Esophagus muscularis mucosa (tissue), 4 donors: ENCODE measurements at regions not wholly inside any gene's neighbourhood (a gene's known extent, or its start where the extent isn't known, plus 50 kb on each side); places are given as distances from the start of the nearest gene placed in this dataset.

ENCODE experiments used
- CTCF ChIP-seq, 3 experiments: fragments of 200-600 bp in 2 of 3; fragments of 450-650 bp in 1 of 3; sonication (generic) in 2 of 3; IDR thresholded peaks; one replicate each; pipeline ENCODE4 v1.5.1; 2017 to 2019; ENCODE audit warnings: antibody characterized with exemption in 3 of 3, mild to moderate bottlenecking in 2 of 3, moderate library complexity in 1 of 3
- EP300 ChIP-seq: sonication (generic); formaldehyde crosslinking; IDR thresholded peaks from one replicate; pipeline ENCODE4 v1.6.1; 2017; ENCODE audit warnings: antibody characterized with exemption
- POLR2A ChIP-seq: fragments of 450-650 bp; IDR thresholded peaks from one replicate; pipeline ENCODE4 v1.6.1; 2017; ENCODE audit warnings: antibody characterized with exemption, moderate library complexity, mild to moderate bottlenecking, low read depth
- POLR2AphosphoS5 ChIP-seq, 2 donors: sonication (generic); formaldehyde crosslinking; IDR thresholded peaks; one replicate each; pipeline ENCODE4 v1.6.1; 2017; ENCODE audit warnings: antibody characterized with exemption in 2 of 2

- TF ChIP-seq CTCF (IDR thresholded peaks at IDR 0.05) (no peak), POLR2A (no peak), POLR2AphosphoS5 (IDR thresholded peaks at IDR 0.05) (no peak), EP300 (no peak)
These were observed 998.0 kb upstream of the FANCL start for GRCh38 chr2:59239146-59239545.
